Neural cell (in vitro differentiated cells): ENCODE measurements at regions not wholly inside any gene's neighbourhood (a gene's known extent, or its start where the extent isn't known, plus 50 kb on each side); places are given as distances from the start of the nearest gene placed in this dataset.

Experiments
- H2AFZ ChIP-seq: fragments of 200-600, 300-800 bp; sonication (generic), shearing (Covaris generic); 2 replicates; pipeline ENCODE4 v1.6.0; 2014; ENCODE audit warnings: low read depth, mild to moderate bottlenecking, antibody characterized with exemption, low read length, moderate library complexity
- H3F3A ChIP-seq: fragments of 200-600 bp; shearing (Covaris generic); 2 replicates; pipeline ENCODE4 v1.6.1; 2016; ENCODE audit warnings: mild to moderate bottlenecking, moderate library complexity, mixed read lengths, antibody characterized with exemption, low read length; ENCODE audit not compliant: insufficient read depth, poor library complexity, severe bottlenecking
- H3K27ac ChIP-seq: fragments of 200-600, 300-800 bp; sonication (generic), shearing (Covaris generic); 2 replicates; pipeline ENCODE4 v1.5.1; 2014; ENCODE audit warnings: mild to moderate bottlenecking, low read length, moderate library complexity
- H3K27me3 ChIP-seq: fragments of 300-800, 200-600 bp; sonication (generic), shearing (Covaris generic); 2 replicates; pipeline ENCODE4 v1.6.0; 2014; ENCODE audit warnings: mild to moderate bottlenecking, low read depth, low read length, moderate library complexity; ENCODE audit not compliant: insufficient read depth
- H3K36me3 ChIP-seq: fragments of 300-800, 200-600 bp; sonication (generic), shearing (Covaris generic); 2 replicates; pipeline ENCODE4 v1.5.1; 2014; ENCODE audit warnings: mild to moderate bottlenecking, antibody characterized with exemption, low read length, moderate library complexity; ENCODE audit not compliant: insufficient read depth
- H3K4me2 ChIP-seq: fragments of 300-800, 200-600 bp; sonication (generic), shearing (Covaris generic); 2 replicates; pipeline ENCODE4 v1.6.0; 2014; ENCODE audit warnings: mild to moderate bottlenecking, low read length
- H3K4me3 ChIP-seq: fragments of 300-800, 200-600 bp; sonication (generic), shearing (Covaris generic); 2 replicates; pipeline ENCODE4 v1.5.1; 2014; ENCODE audit warnings: mild to moderate bottlenecking, low read length, moderate library complexity
- H3K79me2 ChIP-seq: fragments of 200-600 bp; shearing (Covaris generic); replicated peaks from 2 replicates; pipeline ENCODE4 v1.6.0; 2014; ENCODE audit warnings: mild to moderate bottlenecking, low read length, moderate library complexity; ENCODE audit not compliant: insufficient read depth
- H3K9ac ChIP-seq: fragments of 300-800, 200-600 bp; sonication (generic), shearing (Covaris generic); 2 replicates; pipeline ENCODE4 v1.6.1; 2016; ENCODE audit warnings: mild to moderate bottlenecking, low read length, mixed read lengths
- H3K9me2 ChIP-seq: fragments of 200-600 bp; shearing (Covaris generic); 2 replicates; pipeline ENCODE4 v1.6.1; 2016; ENCODE audit warnings: mild to moderate bottlenecking, low read length, mixed read lengths; ENCODE audit not compliant: insufficient read depth
- H3K9me3 ChIP-seq: fragments of 200-600, 300-800 bp; sonication (generic), shearing (Covaris generic); 2 replicates; pipeline ENCODE4 v1.6.1; 2016; ENCODE audit warnings: mild to moderate bottlenecking, mixed run types, low read length, moderate library complexity, mixed read lengths
- H4K20me1 ChIP-seq: fragments of 200-600 bp; shearing (Covaris generic); 2 replicates; pipeline ENCODE4 v1.6.1; 2016; ENCODE audit warnings: mild to moderate bottlenecking, mixed run types; ENCODE audit not compliant: insufficient read depth
- CTCF ChIP-seq: fragments of 450-650 bp; IDR thresholded peaks from 2 replicates; pipeline ENCODE4 v1.5.1; 2014; ENCODE audit warnings: antibody characterized with exemption, mild to moderate bottlenecking, moderate library complexity; ENCODE audit not compliant: poor library complexity, severe bottlenecking
- EP300 ChIP-seq: fragments of 450-650 bp; conservative IDR thresholded peaks from 2 replicates; pipeline ENCODE4 v1.6.1; 2014; ENCODE audit warnings: antibody characterized with exemption, mild to moderate bottlenecking, moderate library complexity; ENCODE audit not compliant: poor library complexity, severe bottlenecking
- EZH2 ChIP-seq: fragments of 200-600, 300-800 bp; shearing (Covaris generic), sonication (generic); IDR thresholded peaks from 2 replicates; pipeline ENCODE4 v1.6.1; 2014; ENCODE audit warnings: antibody characterized with exemption, low read length, borderline replicate concordance, mild to moderate bottlenecking; ENCODE audit not compliant: insufficient read depth, poor library complexity, severe bottlenecking
- MXI1 ChIP-seq: fragments of 450-650 bp; conservative IDR thresholded peaks from 2 replicates; pipeline ENCODE4 v1.6.1; 2014; ENCODE audit warnings: antibody characterized with exemption, mild to moderate bottlenecking; ENCODE audit not compliant: poor library complexity, severe bottlenecking
- POLR2AphosphoS5 ChIP-seq: IDR thresholded peaks from 2 replicates; pipeline ENCODE4 v1.6.1; 2012
- RAD21 ChIP-seq: fragments of 450-650 bp; conservative IDR thresholded peaks from 2 replicates; pipeline ENCODE4 v1.6.1; 2014; ENCODE audit warnings: antibody characterized with exemption, mild to moderate bottlenecking, moderate library complexity
- REST ChIP-seq: IDR thresholded peaks from 2 replicates; pipeline ENCODE4 v1.6.1; 2012; ENCODE audit warnings: borderline replicate concordance
- SMC3 ChIP-seq: fragments of 450-650 bp; conservative IDR thresholded peaks from 2 replicates; pipeline ENCODE4 v1.6.1; 2014; ENCODE audit warnings: antibody characterized with exemption, mild to moderate bottlenecking, moderate library complexity; ENCODE audit not compliant: poor library complexity
- TAF1 ChIP-seq: IDR thresholded peaks from 2 replicates; pipeline ENCODE4 v1.6.1; 2012; ENCODE audit warnings: low read depth

- Histone ChIP-seq H4K20me1 (no peaks in the 10 kb centered on the region), H3K27ac (no peak overlapping the region), H3K9ac (no peak overlapping the region), H3K9me3 (no peaks in the 10 kb centered on the region), H3K4me2 (no peak overlapping the region), H3F3A (no peaks in the 10 kb centered on the region), H3K4me3 (no peak overlapping the region), H3K79me2 (no peaks in the 10 kb centered on the region), H3K36me3 (no peaks in the 10 kb centered on the region), H3K27me3 (no peaks in the 10 kb centered on the region), H2AFZ (no peak overlapping the region), H3K9me2 (no peaks in the 10 kb centered on the region)
- TF ChIP-seq POLR2AphosphoS5, result no peak
- TF ChIP-seq REST, result no peak
- no peak for TF ChIP-seq SMC3
- TF ChIP-seq CTCF, result no peak
- no peak for TF ChIP-seq MXI1
- TF ChIP-seq EP300, result no peak
- no peak for TF ChIP-seq TAF1
- no peak for TF ChIP-seq RAD21
- no peak for TF ChIP-seq EZH2
Observed at GRCh38 chr10:90363799-90364483, 493.9 kb downstream of the HTR7 start.

GRCh38 chr10:90372451-90372850, 485.4 kb downstream of the HTR7 start:
- Histone ChIP-seq H3K4me2 (no peak overlapping the region), H4K20me1 (no peaks in the 10 kb centered on the region), H3K9me3 (no peaks in the 10 kb centered on the region), H3K79me2 (no peaks in the 10 kb centered on the region), H3K36me3 (no peaks in the 10 kb centered on the region), H3K4me3 (no peak overlapping the region), H3K9ac (no peak overlapping the region), H3K27ac (no peak overlapping the region), H2AFZ (no peak overlapping the region), H3K27me3 (no peaks in the 10 kb centered on the region), H3F3A (no peaks in the 10 kb centered on the region), H3K9me2 (no peaks in the 10 kb centered on the region)
- TF ChIP-seq CTCF (no peak), EP300 (no peak), POLR2AphosphoS5 (no peak), SMC3 (no peak), EZH2 (no peak), RAD21 (no peak), REST (no peak), MXI1 (no peak), TAF1 (no peak)
